HCEC 1CT (cell line): ENCODE measurements at regions not wholly inside any gene's neighbourhood (a gene's known extent, or its start where the extent isn't known, plus 50 kb on each side); places are given as distances from the start of the nearest gene placed in this dataset.

Experiments used
- DNase-seq: peaks from one replicate; pipeline ENCODE4 v3.0.0-alpha.2; 2017

- DNase-seq: no peak
Observed at GRCh38 chr6:15872241-15873103, 209.6 kb upstream of the DTNBP1 start.

DNA sequence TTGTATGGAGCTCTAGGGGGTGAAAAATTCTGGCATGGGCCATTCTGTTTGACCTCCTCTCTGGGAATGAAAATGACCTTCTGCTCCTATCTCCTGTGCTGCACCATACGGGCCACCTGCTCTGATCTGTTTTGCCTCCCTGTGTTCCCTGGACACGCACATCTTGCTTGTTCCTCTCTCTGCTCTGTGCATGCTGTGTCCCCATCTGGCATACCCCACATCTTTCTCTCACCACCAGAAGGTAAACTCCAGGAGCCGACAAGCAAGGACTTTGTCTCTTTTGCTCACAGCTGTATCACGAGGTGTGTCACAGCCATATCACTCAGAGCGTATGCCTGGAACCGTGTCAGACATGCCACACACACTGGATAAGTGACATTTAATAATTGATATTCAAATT is 208.4 kb upstream of the DTNBP1 start:
- no peak for DNase-seq

- DNase-seq: no peak
Observed at GRCh38 chr6:15870333-15871043, 207.7 kb upstream of the DTNBP1 start.

- no peak for DNase-seq
Observed at GRCh38 chr6:15864708-15865062, 201.9 kb upstream of the DTNBP1 start.

DNA sequence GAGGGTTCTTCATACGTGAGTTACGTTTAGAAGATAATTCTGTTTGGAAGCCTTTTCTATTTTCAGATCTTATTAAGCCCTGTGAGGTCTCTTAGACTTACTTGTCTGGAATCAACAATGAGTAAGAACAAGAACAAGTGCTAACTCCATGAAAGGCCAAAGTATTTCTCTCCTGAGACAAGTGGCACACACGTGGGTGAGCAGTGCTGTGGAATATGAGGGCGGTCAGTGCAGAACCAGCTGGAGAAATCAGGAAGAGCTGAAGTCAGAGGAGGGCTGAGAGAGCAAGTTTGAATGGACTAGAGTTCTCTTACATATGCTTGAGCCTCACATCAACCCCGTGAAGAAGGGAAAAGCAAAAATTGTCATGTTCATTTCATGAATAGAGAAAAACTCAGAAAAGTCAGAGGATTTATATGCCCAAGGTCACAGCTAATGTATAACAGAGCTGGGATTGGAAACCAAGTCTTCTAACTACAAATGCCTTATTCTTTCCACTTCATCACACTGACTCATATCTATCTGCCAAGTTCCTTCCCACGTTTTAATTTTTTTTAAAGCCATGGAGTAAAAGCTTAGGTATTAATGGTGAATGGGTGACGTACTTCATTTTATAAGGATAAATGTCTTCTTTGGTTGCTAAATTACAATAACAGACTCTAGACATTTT is 201.3 kb upstream of the DTNBP1 start:
- no peak for DNase-seq

DNA sequence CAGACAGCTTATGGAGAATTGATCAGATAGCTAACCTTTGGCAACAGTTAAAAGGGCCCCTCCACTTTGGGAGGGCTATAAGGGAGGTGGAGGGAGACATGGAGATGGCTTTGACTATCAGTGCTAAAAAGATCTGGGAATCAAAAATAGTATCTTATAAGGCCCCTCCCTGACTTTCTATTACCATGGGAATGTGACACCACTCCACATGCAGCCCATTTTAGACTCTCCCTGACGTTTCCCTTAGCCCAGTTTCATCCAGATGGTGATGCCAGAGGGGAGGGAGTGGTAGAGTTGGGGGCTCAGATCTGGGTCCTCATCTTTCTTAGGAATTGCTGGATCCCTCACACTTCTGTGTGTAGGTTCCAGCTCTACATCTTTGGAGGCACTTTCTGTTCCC is 200.0 kb upstream of the DTNBP1 start:
- no peak for DNase-seq

DNA sequence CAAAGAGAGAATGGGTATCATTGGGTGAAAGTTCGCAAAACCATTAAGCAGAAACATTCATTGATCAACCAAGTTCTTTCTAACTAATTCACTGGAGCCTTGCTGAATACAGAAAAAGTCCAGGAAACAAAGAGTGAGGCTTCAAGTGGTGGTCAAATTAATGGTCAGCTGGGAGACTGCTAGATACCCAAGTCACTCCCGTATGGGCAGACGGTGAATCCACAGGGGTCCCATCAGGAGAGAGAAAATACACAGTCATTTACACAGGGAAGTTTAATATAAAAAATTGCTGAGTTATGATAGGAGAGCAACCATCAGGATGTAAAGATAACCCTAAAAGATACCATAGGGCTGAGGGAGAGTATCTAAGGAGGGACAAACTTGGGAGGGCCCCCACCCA is 198.7 kb upstream of the DTNBP1 start:
- DNase-seq: no peak

DNA sequence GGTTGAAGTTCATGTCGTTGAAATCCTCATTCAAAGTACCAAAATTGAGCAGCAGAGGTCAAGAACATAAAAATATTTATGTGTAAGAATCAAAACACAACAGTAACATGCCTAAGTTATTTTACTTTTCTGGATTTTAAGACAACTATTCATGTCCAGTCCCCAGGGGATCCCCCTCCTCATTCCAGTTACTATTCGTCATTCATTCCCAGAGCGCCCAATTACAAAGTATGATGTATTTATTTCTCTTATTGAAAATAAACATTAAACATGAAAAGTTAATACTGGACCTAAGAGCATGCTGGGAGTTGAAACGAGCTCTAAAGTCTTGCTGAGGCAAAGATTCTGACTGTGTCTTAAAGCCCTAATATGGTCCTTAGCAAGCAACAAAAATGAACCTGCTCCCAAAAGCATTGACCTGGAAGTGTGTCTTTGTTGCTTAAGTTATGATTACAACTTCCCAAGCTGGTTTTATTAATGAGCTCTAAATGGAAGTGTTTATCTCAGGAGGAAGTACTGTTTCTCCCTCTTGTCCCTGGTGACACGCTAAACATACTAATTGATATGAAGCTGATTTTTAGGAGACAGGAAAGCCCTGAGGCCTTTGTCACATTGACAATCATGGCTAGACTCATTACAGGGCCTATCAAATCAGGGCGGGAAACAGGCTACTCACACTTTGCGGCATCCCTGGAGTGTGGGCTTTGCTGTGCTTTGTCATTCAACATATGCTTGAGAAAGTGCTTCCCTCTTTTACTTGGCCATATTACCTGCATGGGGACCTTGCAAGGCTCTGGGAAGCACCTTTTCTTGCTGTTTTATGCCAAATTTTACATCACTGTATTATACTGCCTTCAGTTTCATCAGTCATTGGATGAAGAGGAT is 192.2 kb upstream of the DTNBP1 start:
- DNase-seq: no peak

GRCh38 chr6:15854378-15854777 is 191.6 kb upstream of the DTNBP1 start:
- DNase-seq: no peak

GRCh38 chr6:15853259-15853658 is 190.4 kb upstream of the DTNBP1 start:
- DNase-seq: no peak

DNA sequence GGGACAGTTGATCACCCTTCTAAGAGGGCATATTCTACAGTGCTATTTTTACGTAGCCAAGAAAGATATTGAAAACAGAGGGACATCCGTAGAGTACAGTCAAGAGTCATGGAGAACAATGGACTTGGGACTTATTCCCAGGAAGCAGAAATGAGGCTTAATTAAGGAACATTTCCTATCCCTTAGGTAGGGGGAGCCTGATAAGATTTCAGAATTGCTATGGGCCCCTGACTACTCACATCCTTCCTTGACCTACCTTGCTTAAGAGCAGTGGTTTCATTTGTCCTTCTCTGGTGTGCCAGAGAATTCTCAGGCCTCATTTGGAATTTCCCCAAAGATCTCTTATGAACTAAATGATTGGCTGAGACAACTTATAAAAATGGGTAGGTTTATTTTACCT is 189.5 kb upstream of the DTNBP1 start:
- DNase-seq: no peak

DNA sequence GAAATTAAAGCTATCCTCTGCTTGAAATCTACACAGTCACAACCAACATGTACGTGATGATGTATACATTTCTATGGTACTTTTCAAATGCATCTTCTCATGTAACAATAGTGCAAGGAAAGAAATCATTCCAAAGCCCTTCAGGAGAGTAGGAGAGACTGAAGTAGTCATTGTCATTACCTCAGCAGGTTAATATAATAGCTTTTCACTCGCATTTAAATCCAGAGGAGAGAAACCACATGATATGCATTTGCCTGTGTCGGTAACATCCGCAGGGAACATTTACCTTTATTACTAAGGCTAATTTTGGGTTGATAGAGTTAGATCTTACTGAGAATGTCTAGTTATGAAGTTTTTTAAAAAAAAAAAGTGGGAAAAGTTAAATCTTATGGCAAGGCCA is 186.6 kb upstream of the DTNBP1 start:
- DNase-seq: no peak

DNA sequence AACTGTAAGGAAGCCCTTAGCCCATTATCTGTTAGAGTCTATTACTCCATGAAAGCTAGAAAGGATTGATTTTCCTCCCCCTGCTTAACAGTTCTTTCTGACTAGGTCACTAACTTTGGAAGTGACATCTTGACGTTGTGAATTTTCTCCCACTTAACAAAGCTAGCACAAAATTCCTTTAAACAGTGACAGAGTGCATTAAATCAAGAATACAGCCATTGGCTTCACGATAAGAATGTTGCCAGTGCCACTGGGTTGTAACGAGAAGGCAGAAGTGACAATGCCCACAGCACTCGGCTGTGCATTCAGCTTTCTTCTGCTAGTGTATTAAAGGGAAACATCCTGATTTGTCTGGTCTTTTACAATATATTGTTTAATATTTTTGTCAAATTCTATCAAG is 182.7 kb upstream of the DTNBP1 start:
- DNase-seq: no peak

DNA sequence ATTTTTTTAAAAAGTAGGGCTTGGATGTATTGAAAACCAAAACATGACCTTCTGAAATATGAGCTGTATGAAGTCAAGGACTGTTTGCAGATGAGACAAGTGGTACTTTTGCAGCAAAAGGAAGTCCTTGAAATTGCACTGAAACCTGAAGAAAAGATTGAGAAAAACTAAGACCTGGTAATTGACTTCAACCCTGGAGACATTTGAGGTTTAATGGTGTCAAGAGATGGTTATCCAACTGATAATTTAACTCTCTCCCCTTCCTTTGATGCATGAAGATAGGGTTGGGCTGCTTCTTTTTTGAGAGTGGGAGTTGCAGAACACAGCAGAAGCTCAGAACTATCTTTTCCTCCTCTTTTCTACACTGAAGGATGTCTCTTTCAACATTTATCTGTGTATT is 180.9 kb upstream of the DTNBP1 start:
- no peak for DNase-seq

GRCh38 chr6:15843226-15843625 is 180.4 kb upstream of the DTNBP1 start:
- no peak for DNase-seq

- DNase-seq: no peak
Observed at GRCh38 chr6:15842727-15843117, 179.9 kb upstream of the DTNBP1 start.

- DNase-seq: no peak
Observed at GRCh38 chr6:15841937-15842726, 179.3 kb upstream of the DTNBP1 start.

GRCh38 chr6:15839969-15840541 is 177.2 kb upstream of the DTNBP1 start:
- DNase-seq: no peak

- DNase-seq: no peak
Observed at GRCh38 chr6:15837205-15837604, 174.4 kb upstream of the DTNBP1 start.

DNA sequence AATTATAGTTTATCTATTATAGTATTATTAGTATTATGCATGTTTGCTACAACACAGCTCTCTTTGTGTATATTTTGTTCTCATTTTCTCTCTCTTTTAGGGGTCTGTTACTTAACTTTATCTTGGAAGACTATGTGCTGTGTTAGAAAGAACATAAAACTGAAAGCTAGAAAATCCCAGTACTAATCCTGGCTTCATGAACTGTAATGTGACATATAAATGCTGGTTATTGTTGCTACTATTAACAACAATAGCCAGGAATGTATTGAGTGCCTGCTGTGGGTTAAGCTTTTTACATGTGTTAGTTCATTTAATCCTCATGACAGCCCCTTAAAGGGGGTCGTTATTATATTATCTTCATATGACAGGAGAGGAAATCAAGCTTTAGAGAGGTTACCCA is 170.0 kb upstream of the DTNBP1 start:
- DNase-seq: no peak

DNA sequence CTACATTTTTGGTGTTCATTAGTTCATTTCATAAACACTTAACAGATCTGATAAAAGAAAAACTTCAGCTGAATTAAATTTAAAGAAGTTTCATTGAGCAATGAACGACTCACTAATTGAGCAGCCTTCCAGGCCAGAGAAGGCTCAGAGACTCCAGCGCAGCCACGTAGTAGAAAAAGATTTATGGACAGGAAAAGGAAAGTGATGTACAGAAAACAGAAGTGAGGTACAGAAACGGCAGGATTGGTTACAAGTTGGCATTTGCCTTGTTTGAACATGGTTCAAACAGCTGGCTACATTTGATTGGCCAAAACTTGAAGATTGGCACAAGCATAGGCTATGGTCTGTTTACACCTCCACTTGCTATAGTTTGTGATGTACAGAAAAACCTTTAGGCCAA is 166.3 kb upstream of the DTNBP1 start:
- no peak for DNase-seq
